AG09309 (cell line): ENCODE measurements at regions not wholly inside any gene's neighbourhood (a gene's known extent, or its start where the extent isn't known, plus 50 kb on each side); places are given as distances from the start of the nearest gene placed in this dataset.

Experiments used
- DNase-seq: peaks from one replicate; pipeline ENCODE4 v3.0.0-alpha.2; 2010; ENCODE audit warnings: low read depth
- H3K4me3 ChIP-seq: 2 replicates; pipeline ENCODE4 v1.5.1; 2011; ENCODE audit warnings: mild to moderate bottlenecking, low read depth, low read length, moderate library complexity; ENCODE audit not compliant: control insufficient read depth
- TF ChIP-seq, protein P1 (sequence below): IDR thresholded peaks from 2 replicates; pipeline ENCODE4 v1.5.1; 2011; ENCODE audit warnings: mild to moderate bottlenecking, low read depth, low read length, inconsistent platforms; ENCODE audit not compliant: insufficient read depth, control insufficient read depth; ENCODE audit errors: missing control alignments

DNA sequence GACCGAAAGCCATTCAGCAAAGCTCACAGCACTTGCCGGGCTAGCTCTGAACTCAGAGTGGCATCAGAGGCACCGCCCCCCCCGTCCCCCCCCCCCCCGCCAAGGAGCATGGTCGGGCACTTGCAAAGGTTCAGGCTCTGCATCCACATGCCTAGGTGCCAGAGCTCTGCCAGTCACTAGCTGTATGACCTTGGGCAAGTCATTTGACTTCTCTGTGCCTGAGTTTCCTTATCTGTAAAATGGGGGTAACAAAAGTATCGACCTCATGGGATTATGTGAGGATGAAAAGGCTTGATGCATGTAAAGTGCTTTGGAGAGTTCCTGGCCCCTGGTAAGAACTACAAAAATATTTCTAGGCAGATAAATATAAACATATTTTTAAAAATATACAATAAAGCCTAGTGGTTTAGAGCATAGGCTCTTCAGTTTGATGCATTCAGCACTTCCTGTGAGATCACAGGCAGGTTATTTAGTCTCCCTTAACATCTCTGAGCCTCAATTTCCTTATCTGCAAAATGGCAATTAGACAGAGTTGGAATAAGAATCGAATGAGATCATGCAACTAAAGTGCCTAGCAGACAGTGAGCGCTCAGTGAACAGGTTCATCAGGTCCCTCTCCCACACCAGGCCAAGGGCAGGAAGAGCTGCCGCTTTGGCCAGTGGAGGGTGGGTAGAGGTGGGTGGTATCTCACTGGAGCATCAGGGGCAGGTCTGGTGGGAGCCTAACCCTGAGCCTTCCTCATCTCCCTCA is 117.2 kb downstream of the CYLD start:
- no peak for DNase-seq
- H3K4me3 ChIP-seq = no peak overlapping the region
- TF ChIP-seq, protein P1, sequence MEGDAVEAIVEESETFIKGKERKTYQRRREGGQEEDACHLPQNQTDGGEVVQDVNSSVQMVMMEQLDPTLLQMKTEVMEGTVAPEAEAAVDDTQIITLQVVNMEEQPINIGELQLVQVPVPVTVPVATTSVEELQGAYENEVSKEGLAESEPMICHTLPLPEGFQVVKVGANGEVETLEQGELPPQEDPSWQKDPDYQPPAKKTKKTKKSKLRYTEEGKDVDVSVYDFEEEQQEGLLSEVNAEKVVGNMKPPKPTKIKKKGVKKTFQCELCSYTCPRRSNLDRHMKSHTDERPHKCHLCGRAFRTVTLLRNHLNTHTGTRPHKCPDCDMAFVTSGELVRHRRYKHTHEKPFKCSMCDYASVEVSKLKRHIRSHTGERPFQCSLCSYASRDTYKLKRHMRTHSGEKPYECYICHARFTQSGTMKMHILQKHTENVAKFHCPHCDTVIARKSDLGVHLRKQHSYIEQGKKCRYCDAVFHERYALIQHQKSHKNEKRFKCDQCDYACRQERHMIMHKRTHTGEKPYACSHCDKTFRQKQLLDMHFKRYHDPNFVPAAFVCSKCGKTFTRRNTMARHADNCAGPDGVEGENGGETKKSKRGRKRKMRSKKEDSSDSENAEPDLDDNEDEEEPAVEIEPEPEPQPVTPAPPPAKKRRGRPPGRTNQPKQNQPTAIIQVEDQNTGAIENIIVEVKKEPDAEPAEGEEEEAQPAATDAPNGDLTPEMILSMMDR = no peak

DNA sequence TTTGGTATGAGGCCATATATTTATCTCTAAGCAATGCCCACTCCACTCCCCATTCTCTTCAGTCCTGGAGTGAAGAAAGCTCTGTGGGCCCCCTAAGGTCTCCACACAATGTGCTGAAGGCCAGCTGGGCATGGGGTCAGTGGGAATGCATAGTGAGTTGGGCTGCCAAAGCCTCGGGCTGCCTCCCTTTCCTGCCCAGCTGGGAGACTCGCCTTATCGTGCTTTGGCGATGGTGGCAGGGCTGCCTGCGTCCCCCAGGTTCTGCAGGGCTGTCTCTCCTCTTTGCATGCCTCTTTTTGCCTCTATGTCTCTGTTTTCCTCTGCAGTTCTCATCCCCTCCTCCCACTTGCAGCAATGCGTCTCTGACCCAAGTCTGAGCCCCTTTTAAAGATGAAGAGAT is 116.5 kb downstream of the CYLD start:
- TF ChIP-seq, protein P1 = no peak
- DNase-seq = no peak

DNA sequence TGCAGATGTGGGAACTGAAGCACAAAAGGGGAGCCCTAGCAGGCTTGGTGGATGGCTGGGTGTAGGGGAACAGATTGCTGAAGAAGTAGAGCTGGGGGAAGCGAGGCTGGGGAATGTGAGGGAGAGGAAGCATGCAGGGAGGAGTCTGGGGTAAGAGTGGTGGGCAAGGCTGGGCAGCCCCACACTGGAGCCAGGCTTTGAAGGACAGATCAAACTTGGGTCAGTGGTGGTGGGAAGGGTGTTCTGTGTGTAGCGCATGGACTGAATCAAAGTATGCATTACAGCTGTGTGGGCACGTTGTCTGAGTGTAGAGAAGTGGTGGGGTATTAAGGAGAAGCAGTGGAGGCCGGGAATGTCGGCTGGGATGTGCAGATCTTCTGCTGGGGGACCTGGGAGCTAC is 116.0 kb downstream of the CYLD start:
- no peak for DNase-seq
- TF ChIP-seq, protein P1 = no peak
- H3K4me3 ChIP-seq = no peak overlapping the region

More for the DNA sequence above, 116.5 kb downstream of the CYLD start:
- H3K4me3 ChIP-seq = no peak overlapping the region

DNA sequence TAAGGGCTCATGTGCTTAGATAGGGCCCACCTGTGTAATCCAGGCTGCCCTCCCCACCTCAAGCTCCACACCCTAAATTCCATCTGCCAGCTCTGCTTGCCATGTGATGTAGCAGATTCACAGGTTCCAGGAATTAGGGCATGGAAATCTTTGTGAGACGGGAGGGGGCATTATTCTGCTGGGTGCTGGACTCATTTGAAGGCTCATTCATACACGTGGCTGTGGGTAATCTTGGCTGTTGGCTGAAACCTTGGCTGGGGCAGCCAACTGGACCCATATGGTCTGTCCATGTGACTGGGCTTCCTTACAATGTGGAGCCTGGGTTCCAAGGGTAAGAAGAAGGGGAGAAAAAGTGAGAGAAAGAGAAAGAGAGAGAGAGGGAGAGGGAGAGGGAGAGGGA is 115.1 kb downstream of the CYLD start:
- TF ChIP-seq, protein P1 = no peak
- H3K4me3 ChIP-seq = no peak overlapping the region
- no peak for DNase-seq

DNA sequence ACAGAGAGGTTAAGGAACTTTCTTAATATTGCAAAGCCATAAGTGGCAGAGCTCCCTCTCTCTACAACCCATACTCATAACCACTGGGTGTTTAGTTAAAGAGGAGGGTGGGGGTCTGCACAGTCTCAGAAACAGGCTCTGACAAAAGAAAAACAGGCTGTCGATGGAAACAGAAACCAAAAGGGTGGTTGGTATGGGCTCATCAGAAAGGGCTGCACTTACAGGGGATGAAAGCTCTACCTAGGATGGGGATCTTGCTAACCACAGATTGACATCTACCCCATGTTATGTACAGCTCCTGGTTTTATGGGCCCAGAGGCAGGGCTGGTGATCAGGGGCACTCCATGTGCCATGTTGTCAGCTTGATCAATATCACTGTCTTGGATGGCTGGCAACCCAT is 111.4 kb downstream of the CYLD start:
- DNase-seq = no peak
- TF ChIP-seq, protein P1 = no peak
- H3K4me3 ChIP-seq = no peak overlapping the region
